ENCODE measurements at regions not wholly inside any gene's neighbourhood (a gene's known extent, or its start where the extent isn't known, plus 50 kb on each side); places are given as distances from the start of the nearest gene placed in this dataset.

- TF ChIP-seq, protein P1, sequence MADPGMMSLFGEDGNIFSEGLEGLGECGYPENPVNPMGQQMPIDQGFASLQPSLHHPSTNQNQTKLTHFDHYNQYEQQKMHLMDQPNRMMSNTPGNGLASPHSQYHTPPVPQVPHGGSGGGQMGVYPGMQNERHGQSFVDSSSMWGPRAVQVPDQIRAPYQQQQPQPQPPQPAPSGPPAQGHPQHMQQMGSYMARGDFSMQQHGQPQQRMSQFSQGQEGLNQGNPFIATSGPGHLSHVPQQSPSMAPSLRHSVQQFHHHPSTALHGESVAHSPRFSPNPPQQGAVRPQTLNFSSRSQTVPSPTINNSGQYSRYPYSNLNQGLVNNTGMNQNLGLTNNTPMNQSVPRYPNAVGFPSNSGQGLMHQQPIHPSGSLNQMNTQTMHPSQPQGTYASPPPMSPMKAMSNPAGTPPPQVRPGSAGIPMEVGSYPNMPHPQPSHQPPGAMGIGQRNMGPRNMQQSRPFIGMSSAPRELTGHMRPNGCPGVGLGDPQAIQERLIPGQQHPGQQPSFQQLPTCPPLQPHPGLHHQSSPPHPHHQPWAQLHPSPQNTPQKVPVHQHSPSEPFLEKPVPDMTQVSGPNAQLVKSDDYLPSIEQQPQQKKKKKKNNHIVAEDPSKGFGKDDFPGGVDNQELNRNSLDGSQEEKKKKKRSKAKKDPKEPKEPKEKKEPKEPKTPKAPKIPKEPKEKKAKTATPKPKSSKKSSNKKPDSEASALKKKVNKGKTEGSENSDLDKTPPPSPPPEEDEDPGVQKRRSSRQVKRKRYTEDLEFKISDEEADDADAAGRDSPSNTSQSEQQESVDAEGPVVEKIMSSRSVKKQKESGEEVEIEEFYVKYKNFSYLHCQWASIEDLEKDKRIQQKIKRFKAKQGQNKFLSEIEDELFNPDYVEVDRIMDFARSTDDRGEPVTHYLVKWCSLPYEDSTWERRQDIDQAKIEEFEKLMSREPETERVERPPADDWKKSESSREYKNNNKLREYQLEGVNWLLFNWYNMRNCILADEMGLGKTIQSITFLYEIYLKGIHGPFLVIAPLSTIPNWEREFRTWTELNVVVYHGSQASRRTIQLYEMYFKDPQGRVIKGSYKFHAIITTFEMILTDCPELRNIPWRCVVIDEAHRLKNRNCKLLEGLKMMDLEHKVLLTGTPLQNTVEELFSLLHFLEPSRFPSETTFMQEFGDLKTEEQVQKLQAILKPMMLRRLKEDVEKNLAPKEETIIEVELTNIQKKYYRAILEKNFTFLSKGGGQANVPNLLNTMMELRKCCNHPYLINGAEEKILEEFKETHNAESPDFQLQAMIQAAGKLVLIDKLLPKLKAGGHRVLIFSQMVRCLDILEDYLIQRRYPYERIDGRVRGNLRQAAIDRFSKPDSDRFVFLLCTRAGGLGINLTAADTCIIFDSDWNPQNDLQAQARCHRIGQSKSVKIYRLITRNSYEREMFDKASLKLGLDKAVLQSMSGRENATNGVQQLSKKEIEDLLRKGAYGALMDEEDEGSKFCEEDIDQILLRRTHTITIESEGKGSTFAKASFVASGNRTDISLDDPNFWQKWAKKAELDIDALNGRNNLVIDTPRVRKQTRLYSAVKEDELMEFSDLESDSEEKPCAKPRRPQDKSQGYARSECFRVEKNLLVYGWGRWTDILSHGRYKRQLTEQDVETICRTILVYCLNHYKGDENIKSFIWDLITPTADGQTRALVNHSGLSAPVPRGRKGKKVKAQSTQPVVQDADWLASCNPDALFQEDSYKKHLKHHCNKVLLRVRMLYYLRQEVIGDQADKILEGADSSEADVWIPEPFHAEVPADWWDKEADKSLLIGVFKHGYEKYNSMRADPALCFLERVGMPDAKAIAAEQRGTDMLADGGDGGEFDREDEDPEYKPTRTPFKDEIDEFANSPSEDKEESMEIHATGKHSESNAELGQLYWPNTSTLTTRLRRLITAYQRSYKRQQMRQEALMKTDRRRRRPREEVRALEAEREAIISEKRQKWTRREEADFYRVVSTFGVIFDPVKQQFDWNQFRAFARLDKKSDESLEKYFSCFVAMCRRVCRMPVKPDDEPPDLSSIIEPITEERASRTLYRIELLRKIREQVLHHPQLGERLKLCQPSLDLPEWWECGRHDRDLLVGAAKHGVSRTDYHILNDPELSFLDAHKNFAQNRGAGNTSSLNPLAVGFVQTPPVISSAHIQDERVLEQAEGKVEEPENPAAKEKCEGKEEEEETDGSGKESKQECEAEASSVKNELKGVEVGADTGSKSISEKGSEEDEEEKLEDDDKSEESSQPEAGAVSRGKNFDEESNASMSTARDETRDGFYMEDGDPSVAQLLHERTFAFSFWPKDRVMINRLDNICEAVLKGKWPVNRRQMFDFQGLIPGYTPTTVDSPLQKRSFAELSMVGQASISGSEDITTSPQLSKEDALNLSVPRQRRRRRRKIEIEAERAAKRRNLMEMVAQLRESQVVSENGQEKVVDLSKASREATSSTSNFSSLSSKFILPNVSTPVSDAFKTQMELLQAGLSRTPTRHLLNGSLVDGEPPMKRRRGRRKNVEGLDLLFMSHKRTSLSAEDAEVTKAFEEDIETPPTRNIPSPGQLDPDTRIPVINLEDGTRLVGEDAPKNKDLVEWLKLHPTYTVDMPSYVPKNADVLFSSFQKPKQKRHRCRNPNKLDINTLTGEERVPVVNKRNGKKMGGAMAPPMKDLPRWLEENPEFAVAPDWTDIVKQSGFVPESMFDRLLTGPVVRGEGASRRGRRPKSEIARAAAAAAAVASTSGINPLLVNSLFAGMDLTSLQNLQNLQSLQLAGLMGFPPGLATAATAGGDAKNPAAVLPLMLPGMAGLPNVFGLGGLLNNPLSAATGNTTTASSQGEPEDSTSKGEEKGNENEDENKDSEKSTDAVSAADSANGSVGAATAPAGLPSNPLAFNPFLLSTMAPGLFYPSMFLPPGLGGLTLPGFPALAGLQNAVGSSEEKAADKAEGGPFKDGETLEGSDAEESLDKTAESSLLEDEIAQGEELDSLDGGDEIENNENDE (IDR thresholded peaks at IDR 0.05; ENCODE audit: low read depth, low read length) = no peak
- TF ChIP-seq, protein P2, sequence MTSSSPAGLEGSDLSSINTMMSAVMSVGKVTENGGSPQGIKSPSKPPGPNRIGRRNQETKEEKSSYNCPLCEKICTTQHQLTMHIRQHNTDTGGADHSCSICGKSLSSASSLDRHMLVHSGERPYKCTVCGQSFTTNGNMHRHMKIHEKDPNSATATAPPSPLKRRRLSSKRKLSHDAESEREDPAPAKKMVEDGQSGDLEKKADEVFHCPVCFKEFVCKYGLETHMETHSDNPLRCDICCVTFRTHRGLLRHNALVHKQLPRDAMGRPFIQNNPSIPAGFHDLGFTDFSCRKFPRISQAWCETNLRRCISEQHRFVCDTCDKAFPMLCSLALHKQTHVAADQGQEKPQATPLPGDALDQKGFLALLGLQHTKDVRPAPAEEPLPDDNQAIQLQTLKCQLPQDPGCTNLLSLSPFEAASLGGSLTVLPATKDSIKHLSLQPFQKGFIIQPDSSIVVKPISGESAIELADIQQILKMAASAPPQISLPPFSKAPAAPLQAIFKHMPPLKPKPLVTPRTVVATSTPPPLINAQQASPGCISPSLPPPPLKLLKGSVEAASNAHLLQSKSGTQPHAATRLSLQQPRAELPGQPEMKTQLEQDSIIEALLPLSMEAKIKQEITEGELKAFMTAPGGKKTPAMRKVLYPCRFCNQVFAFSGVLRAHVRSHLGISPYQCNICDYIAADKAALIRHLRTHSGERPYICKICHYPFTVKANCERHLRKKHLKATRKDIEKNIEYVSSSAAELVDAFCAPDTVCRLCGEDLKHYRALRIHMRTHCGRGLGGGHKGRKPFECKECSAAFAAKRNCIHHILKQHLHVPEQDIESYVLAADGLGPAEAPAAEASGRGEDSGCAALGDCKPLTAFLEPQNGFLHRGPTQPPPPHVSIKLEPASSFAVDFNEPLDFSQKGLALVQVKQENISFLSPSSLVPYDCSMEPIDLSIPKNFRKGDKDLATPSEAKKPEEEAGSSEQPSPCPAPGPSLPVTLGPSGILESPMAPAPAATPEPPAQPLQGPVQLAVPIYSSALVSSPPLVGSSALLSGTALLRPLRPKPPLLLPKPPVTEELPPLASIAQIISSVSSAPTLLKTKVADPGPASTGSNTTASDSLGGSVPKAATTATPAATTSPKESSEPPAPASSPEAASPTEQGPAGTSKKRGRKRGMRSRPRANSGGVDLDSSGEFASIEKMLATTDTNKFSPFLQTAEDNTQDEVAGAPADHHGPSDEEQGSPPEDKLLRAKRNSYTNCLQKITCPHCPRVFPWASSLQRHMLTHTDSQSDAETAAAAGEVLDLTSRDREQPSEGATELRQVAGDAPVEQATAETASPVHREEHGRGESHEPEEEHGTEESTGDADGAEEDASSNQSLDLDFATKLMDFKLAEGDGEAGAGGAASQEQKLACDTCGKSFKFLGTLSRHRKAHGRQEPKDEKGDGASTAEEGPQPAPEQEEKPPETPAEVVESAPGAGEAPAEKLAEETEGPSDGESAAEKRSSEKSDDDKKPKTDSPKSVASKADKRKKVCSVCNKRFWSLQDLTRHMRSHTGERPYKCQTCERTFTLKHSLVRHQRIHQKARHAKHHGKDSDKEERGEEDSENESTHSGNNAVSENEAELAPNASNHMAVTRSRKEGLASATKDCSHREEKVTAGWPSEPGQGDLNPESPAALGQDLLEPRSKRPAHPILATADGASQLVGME (CRISPR knock-in tag; IDR thresholded peaks at IDR 0.05) = peak; percentile 44; the same call in 1 of the 2 replicates
- TF ChIP-seq RBBP5 (IDR thresholded peaks at IDR 0.05; ENCODE audit: borderline replicate concordance, insufficient read depth, low read length, poor library complexity, severe bottlenecking) = no peak
- TF ChIP-seq CEBPG (CRISPR knock-in tag; IDR thresholded peaks at IDR 0.05) = no peak
- TF ChIP-seq CEBPG (tag; conservative IDR thresholded peaks at IDR 0.05 in 1 of 2, IDR thresholded peaks at IDR 0.05 in 1 of 2) = no peak
- TF ChIP-seq, protein P3, sequence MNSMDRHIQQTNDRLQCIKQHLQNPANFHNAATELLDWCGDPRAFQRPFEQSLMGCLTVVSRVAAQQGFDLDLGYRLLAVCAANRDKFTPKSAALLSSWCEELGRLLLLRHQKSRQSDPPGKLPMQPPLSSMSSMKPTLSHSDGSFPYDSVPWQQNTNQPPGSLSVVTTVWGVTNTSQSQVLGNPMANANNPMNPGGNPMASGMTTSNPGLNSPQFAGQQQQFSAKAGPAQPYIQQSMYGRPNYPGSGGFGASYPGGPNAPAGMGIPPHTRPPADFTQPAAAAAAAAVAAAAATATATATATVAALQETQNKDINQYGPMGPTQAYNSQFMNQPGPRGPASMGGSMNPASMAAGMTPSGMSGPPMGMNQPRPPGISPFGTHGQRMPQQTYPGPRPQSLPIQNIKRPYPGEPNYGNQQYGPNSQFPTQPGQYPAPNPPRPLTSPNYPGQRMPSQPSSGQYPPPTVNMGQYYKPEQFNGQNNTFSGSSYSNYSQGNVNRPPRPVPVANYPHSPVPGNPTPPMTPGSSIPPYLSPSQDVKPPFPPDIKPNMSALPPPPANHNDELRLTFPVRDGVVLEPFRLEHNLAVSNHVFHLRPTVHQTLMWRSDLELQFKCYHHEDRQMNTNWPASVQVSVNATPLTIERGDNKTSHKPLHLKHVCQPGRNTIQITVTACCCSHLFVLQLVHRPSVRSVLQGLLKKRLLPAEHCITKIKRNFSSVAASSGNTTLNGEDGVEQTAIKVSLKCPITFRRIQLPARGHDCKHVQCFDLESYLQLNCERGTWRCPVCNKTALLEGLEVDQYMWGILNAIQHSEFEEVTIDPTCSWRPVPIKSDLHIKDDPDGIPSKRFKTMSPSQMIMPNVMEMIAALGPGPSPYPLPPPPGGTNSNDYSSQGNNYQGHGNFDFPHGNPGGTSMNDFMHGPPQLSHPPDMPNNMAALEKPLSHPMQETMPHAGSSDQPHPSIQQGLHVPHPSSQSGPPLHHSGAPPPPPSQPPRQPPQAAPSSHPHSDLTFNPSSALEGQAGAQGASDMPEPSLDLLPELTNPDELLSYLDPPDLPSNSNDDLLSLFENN (IDR thresholded peaks at IDR 0.05; ENCODE audit: low read depth in 2 of 2, low read length in 2 of 2) = no peak
Measured at GRCh38 chr3:170766253-170766652, 103.7 kb downstream of the RPL22L1 start (continued).

All from K562 (cell line).